GM19023 (cell line): ENCODE measurements at regions not wholly inside any gene's neighbourhood (a gene's known extent, or its start where the extent isn't known, plus 50 kb on each side); places are given as distances from the start of the nearest gene placed in this dataset.
"Not testable (repeated sequence)": the region's sequence is repeated elsewhere in the genome, so short reads cannot be mapped to it uniquely, and the experiment has no call there.

Source experiments
- ATAC-seq: cut with Tn5 transposase; IDR thresholded peaks from one replicate; pipeline ENCODE4 v1.9.1; 2021; ENCODE audit warnings: mild to moderate bottlenecking, moderate library complexity; ENCODE audit not compliant: unreplicated experiment

GRCh38 chr17:21756856-21757619 is 64.7 kb downstream of the KCNJ18 start:
- no peak for ATAC-seq

GRCh38 chr17:21759636-21760035 is 67.3 kb downstream of the KCNJ18 start:
- not testable (repeated sequence) for ATAC-seq

GRCh38 chr17:21763738-21764340 is 71.5 kb downstream of the KCNJ18 start:
- not testable (repeated sequence) for ATAC-seq

GRCh38 chr17:21765651-21766290 is 73.4 kb downstream of the KCNJ18 start:
- not testable (repeated sequence) for ATAC-seq

- ATAC-seq = not testable (repeated sequence)
Observed at GRCh38 chr17:21766565-21766964, 74.2 kb downstream of the KCNJ18 start.

GRCh38 chr17:21767162-21768156 is 75.1 kb downstream of the KCNJ18 start:
- not testable (repeated sequence) for ATAC-seq

- not testable (repeated sequence) for ATAC-seq
Observed at GRCh38 chr17:21768244-21768643, 75.9 kb downstream of the KCNJ18 start.

- ATAC-seq = not testable (repeated sequence)
Observed at GRCh38 chr17:21768729-21769462, 76.6 kb downstream of the KCNJ18 start.

GRCh38 chr17:21769781-21770180 is 77.5 kb downstream of the KCNJ18 start:
- ATAC-seq = not testable (repeated sequence)

- peak; percentile 77 for ATAC-seq
Observed at GRCh38 chr17:21770466-21771446, 78.4 kb downstream of the KCNJ18 start.

- ATAC-seq = no peak
Observed at GRCh38 chr17:21772321-21772720, 80.0 kb downstream of the KCNJ18 start.

- not testable (repeated sequence) for ATAC-seq
Observed at GRCh38 chr17:21772991-21773713, 80.8 kb downstream of the KCNJ18 start.

- ATAC-seq = no peak
Observed at GRCh38 chr17:21774263-21774662, 81.9 kb downstream of the KCNJ18 start.

GRCh38 chr17:21775566-21775965 is 83.2 kb downstream of the KCNJ18 start:
- not testable (repeated sequence) for ATAC-seq

- ATAC-seq = not testable (repeated sequence)
Observed at GRCh38 chr17:21776921-21777320, 84.6 kb downstream of the KCNJ18 start.

GRCh38 chr17:21778866-21779265 is 86.5 kb downstream of the KCNJ18 start:
- not testable (repeated sequence) for ATAC-seq

GRCh38 chr17:21780293-21780888 is 88.1 kb downstream of the KCNJ18 start:
- ATAC-seq = not testable (repeated sequence)
